AG04450 (cell line): ENCODE measurements at regions not wholly inside any gene's neighbourhood (a gene's known extent, or its start where the extent isn't known, plus 50 kb on each side); places are given as distances from the start of the nearest gene placed in this dataset.

Experiments used
- CTCF ChIA-PET: fragments of 300-600, 350-600 bp; formaldehyde crosslinking; extraction: SDS; loops from one replicate; lab custom pipeline; 2022; ENCODE audit warnings: antibody characterized with exemption, inconsistent platforms; lab: Charles Lee
- POLR2A ChIA-PET: fragments of 350-600 bp; formaldehyde crosslinking; extraction: SDS; loops from one replicate; lab custom pipeline; 2021; ENCODE audit warnings: antibody characterized with exemption, inconsistent platforms; lab: Yijun Ruan, JAX
- DNase-seq: peaks from one replicate; pipeline ENCODE4 v3.0.0-alpha.2; 2011; ENCODE audit warnings: low read depth, low spot score
- H3K27ac ChIP-seq: one replicate; pipeline ENCODE4 v1.5.1; 2012; ENCODE audit warnings: low read depth, low read length, control low read depth
- H3K27me3 ChIP-seq: one replicate; pipeline ENCODE4 v1.6.0; 2012; ENCODE audit warnings: low read length; ENCODE audit not compliant: control insufficient read depth, insufficient read depth
- H3K4me3 ChIP-seq: 2 replicates; pipeline ENCODE4 v1.5.1; 2011; ENCODE audit warnings: mild to moderate bottlenecking, low read depth, low read length, control low read depth
- H3K9me3 ChIP-seq: 2 replicates; pipeline ENCODE4 v1.5.1; 2012; ENCODE audit warnings: low read length; ENCODE audit not compliant: control insufficient read depth, insufficient read depth
- TF ChIP-seq, protein P1 (sequence below): IDR thresholded peaks from 2 replicates; pipeline ENCODE4 v1.5.1; 2011; ENCODE audit warnings: low read depth, low read length, control low read depth, inconsistent platforms

DNA sequence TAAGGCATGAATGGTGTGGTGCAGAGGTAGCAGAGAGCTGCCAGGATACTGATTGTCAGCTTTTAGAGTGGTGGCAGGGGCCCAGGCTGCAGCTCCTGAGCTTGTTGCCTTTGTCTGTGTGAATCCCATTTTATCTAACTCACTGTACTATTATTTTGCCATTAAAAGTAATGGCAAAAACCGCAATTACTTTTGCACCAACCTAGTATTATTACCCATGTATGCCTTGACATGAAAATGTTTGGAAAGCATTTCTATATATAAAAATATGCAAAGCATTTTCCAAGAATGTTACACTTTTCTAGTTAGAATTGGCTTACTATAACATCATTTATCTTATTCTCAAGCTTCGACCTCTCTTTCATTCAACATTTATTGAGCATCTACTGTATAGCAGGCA is 308.1 kb upstream of the MYOCD start:
- no peak overlapping the region for H3K27ac ChIP-seq
- no peak overlapping the region for H3K4me3 ChIP-seq
- POLR2A ChIA-PET, result no interaction called here
- TF ChIP-seq, protein P1, sequence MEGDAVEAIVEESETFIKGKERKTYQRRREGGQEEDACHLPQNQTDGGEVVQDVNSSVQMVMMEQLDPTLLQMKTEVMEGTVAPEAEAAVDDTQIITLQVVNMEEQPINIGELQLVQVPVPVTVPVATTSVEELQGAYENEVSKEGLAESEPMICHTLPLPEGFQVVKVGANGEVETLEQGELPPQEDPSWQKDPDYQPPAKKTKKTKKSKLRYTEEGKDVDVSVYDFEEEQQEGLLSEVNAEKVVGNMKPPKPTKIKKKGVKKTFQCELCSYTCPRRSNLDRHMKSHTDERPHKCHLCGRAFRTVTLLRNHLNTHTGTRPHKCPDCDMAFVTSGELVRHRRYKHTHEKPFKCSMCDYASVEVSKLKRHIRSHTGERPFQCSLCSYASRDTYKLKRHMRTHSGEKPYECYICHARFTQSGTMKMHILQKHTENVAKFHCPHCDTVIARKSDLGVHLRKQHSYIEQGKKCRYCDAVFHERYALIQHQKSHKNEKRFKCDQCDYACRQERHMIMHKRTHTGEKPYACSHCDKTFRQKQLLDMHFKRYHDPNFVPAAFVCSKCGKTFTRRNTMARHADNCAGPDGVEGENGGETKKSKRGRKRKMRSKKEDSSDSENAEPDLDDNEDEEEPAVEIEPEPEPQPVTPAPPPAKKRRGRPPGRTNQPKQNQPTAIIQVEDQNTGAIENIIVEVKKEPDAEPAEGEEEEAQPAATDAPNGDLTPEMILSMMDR, result no peak
- no peaks in the 10 kb centered on the region for H3K9me3 ChIP-seq
- no peak for DNase-seq
- H3K27me3 ChIP-seq, result no peaks in the 10 kb centered on the region
- CTCF ChIA-PET, result interaction anchor here (0.6 to 1.1 kb wide), 4 partner anchors 10 to 385 kb away, joined by 3 read pairs; no protein-coding TSS in a partner anchor

DNA sequence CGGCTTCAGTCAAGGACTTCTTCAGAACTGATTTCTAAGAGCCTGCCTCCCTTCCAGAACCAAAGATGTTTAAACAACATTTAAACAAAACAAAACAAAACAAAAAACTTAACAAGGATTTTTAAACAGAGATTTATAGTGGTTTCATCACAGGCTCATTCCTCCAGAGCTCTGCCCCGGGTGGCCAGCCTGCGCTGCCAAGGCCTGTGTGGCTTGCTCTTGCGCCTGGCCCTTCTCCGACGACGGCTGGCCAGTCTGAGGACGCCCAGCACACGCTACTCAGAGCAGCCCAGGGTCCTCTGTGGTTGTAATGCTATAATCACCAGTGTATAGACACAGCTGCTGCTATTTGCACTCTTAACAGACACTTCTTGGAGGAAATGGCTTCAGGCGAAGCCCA is 307.2 kb upstream of the MYOCD start:
- CTCF ChIA-PET, result interaction anchor here (0.9 to 1.1 kb wide), 2 partner anchors 103 to 384 kb away, joined by 3 read pairs; no protein-coding TSS in a partner anchor
- TF ChIP-seq, protein P1, result no peak
- Histone ChIP-seq H3K9me3 (no peaks in the 10 kb centered on the region), H3K27ac (peak overlapping the region; percentile 11), H3K27me3 (no peaks in the 10 kb centered on the region), H3K4me3 (no peak overlapping the region)
- POLR2A ChIA-PET, result no interaction called here
- no peak for DNase-seq

DNA sequence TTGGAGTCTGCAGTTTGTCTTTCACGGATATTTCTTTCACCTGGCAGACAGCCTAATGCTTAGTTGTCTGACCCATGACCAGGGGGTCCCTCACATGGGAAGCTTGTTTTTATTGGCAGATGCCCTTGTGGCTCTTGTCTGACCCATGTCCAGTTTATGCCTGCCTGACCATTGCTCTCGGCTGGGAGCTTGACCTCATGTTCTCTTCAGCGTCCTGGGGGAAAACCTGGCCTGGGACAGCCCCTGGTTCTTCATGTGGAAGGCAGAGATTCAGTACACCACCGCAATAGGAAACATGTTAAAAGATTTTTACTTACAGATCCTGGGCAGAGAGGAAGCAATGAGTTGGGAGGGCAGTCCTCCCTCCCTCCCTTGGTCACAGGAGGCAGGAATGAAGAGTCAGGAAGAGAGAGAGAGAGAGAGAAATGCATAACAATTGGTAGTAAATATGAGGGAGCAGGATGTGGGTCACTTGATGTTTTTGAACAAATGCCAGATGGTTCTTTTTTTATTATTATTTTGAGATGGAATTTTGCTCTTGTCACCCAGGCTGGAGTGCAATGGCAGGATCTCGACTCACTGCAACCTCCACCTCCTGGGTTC is 302.7 kb upstream of the MYOCD start:
- H3K4me3 ChIP-seq, result no peak overlapping the region
- DNase-seq, result no peak
- no peak overlapping the region for H3K27ac ChIP-seq
- TF ChIP-seq, protein P1, result no peak
- H3K9me3 ChIP-seq, result peaks cover 4% of the 10 kb centered on the region
- POLR2A ChIA-PET, result no interaction called here
- H3K27me3 ChIP-seq, result no peaks in the 10 kb centered on the region
- CTCF ChIA-PET, result no interaction called here

DNA sequence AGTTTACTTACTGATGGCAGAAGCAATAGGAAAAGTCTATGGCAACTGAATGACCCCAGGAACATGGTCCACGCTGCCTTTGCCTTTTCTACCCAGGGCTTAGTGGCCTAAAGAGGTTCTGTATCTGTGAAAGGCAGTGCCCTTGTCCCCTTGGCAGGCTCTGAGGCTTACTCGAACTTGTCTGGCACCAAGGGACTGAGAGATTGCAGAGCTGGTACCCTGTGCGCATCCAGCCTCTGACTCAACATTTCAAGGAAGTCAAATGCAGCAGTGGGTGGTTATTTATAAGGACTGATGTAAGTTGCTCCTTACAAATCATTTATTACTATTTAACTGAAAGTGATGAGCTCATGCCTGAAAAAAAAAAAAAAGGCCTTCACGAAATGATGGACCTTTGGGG is 299.9 kb upstream of the MYOCD start:
- peak; percentile 16 for DNase-seq
- TF ChIP-seq, protein P1, result no peak
- ChIA-PET POLR2A (no interaction called here), CTCF (interaction anchor here (0.6 to 1.0 kb wide), 2 partner anchors 9 to 31 kb away, joined by 3 read pairs; no protein-coding TSS in a partner anchor)
- no peaks in the 10 kb centered on the region for H3K27me3 ChIP-seq
- peaks cover 4% of the 10 kb centered on the region for H3K9me3 ChIP-seq
- no peak overlapping the region for H3K27ac ChIP-seq
- no peak overlapping the region for H3K4me3 ChIP-seq

GRCh38 chr17:12369065-12369464 is 296.6 kb upstream of the MYOCD start:
- TF ChIP-seq, protein P1, result no peak
- no peak overlapping the region for H3K4me3 ChIP-seq
- no peak for DNase-seq
- H3K9me3 ChIP-seq, result peaks cover 2% of the 10 kb centered on the region
- H3K27me3 ChIP-seq, result no peaks in the 10 kb centered on the region
- no peak overlapping the region for H3K27ac ChIP-seq
- CTCF ChIA-PET, result no interaction called here
- POLR2A ChIA-PET, result no interaction called here
